Skeletal muscle satellite cell (primary cell): ENCODE measurements at regions not wholly inside any gene's neighbourhood (a gene's known extent, or its start where the extent isn't known, plus 50 kb on each side); places are given as distances from the start of the nearest gene placed in this dataset.

Experiments used
- H3K27me3 ChIP-seq: 2 replicates; pipeline ENCODE4 v1.7.0; 2013; ENCODE audit warnings: low read length; ENCODE audit not compliant: control insufficient read depth, insufficient read depth
- H3K36me3 ChIP-seq: 2 replicates; pipeline ENCODE4 v1.7.0; 2013; ENCODE audit warnings: mild to moderate bottlenecking, control low read depth, low read length; ENCODE audit not compliant: insufficient read depth
- H3K4me1 ChIP-seq: 2 replicates; pipeline ENCODE4 v1.7.0; 2013; ENCODE audit warnings: low read length; ENCODE audit not compliant: control insufficient read depth, insufficient read depth
- H3K4me2 ChIP-seq: 2 replicates; pipeline ENCODE4 v1.7.0; 2013; ENCODE audit warnings: mild to moderate bottlenecking, low read length
- H3K4me3 ChIP-seq: 2 replicates; pipeline ENCODE4 v1.7.0; 2013; ENCODE audit warnings: low read length
- H3K9ac ChIP-seq: 2 replicates; pipeline ENCODE4 v1.7.0; 2013; ENCODE audit warnings: mild to moderate bottlenecking, low read depth, low read length, moderate library complexity
- H3K9me3 ChIP-seq: replicated peaks from 2 replicates; pipeline ENCODE4 v1.7.0; 2013; ENCODE audit warnings: mild to moderate bottlenecking, control low read depth, low read length

DNA sequence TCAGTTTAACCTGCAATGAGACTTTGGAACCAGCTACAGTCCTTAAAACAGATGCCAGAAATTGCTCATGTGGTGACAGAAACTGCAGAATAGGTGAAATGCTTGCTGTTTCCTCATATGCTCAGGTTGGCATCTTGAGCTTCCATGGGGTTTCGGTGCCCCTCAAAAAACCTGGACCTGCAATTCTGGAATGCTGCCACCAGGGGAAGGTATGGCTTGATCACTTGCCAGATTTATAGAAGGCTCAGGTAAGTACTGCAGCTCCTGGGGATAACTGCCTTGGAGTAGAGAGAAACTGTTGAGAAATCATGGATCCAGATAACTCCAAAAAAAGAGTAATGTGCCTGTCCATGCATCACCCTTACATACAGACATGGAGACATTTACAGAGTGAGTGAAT lies 113.0 kb downstream of the CTTN start:
- H3K27me3 ChIP-seq = peaks cover 23% of the 10 kb centered on the region
- H3K4me1 ChIP-seq = no peaks in the 10 kb centered on the region
- H3K9ac ChIP-seq = no peak overlapping the region
- no peaks in the 10 kb centered on the region for H3K36me3 ChIP-seq
- H3K9me3 ChIP-seq = peaks cover 11% of the 10 kb centered on the region
- H3K4me2 ChIP-seq = no peak overlapping the region
- H3K4me3 ChIP-seq = no peak overlapping the region

GRCh38 chr11:70512716-70513115 lies 114.4 kb downstream of the CTTN start:
- H3K9me3 ChIP-seq = peaks cover 11% of the 10 kb centered on the region
- no peak overlapping the region for H3K4me3 ChIP-seq
- no peak overlapping the region for H3K4me2 ChIP-seq
- no peak overlapping the region for H3K9ac ChIP-seq
- no peaks in the 10 kb centered on the region for H3K36me3 ChIP-seq
- H3K27me3 ChIP-seq = peaks cover 21% of the 10 kb centered on the region
- peaks cover 3% of the 10 kb centered on the region for H3K4me1 ChIP-seq

- peaks cover 11% of the 10 kb centered on the region for H3K4me1 ChIP-seq
- H3K36me3 ChIP-seq = no peaks in the 10 kb centered on the region
- no peak overlapping the region for H3K9ac ChIP-seq
- peaks cover 32% of the 10 kb centered on the region for H3K27me3 ChIP-seq
- H3K9me3 ChIP-seq = peaks cover 10% of the 10 kb centered on the region
- H3K4me2 ChIP-seq = no peak overlapping the region
- no peak overlapping the region for H3K4me3 ChIP-seq
Observed at GRCh38 chr11:70517203-70517602, 118.9 kb downstream of the CTTN start.

DNA sequence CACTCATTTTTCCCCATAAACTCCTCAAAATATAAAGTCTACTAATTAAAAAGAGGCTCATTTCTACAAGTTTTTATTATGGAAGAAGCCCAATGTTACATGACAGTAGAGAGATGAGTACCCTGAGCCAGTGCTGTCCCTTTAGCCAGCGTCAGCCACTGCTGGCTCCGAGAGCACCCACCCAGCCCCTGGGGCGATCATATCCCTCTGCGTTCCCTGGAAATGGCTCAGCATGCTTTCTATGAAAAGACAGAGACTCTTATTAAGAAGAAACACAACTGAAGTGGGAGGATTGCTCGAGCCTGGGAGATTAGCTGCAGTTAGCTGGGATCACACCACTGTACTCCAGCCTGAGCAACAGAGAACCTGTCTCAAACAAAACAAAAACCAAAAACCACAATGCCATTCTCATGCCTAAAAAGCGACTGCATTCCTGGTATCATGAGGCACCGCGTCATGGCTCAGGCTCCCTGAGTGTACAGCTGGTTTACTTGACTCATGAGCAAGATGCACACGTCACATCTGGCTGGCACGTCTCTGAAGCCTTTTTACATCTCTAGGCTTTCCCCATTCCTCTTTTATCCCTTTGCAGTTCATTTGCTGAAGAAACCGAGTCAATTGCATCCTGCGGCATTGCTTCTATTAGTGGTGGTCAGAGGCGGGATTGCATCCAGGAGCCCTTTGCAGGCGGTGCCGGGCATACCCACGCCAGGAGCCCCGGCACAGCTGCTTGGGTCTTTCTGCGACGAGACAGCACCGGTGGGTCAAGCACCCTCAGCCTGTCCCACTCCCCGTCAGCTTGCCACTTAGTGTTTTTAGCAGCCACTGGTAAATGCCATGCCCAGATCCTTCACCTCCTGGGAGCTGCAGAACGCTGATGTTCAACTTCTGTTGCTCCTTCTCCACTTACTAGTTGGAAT lies 119.9 kb downstream of the CTTN start:
- Histone ChIP-seq H3K27me3 (peaks cover 32% of the 10 kb centered on the region), H3K4me1 (peaks cover 11% of the 10 kb centered on the region), H3K36me3 (no peaks in the 10 kb centered on the region), H3K9ac (peak overlapping the region; percentile 25), H3K9me3 (no peaks in the 10 kb centered on the region), H3K4me2 (peak overlapping the region; percentile 46), H3K4me3 (peak overlapping the region; percentile 50)

DNA sequence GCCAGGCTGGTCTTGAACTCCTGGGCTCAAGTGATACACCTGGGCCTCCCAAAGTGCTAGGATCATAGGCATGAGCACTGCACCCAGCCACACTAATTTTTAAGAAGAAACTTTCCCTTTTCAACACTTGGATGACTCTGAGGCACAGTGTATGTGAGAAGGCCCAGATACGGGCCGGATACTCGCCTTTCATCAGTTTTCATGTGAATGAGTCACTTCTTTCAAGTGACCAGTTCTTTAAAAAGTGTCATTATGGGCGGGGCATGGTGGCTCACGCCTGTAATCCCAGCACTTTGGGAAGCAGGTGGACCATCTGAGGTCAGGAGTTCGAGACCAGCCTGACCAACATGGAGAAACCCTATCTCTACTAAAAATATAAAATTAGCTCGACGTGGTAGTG lies 120.8 kb downstream of the CTTN start:
- peaks cover 35% of the 10 kb centered on the region for H3K27me3 ChIP-seq
- no peak overlapping the region for H3K4me3 ChIP-seq
- no peak overlapping the region for H3K9ac ChIP-seq
- no peak overlapping the region for H3K4me2 ChIP-seq
- peaks cover 11% of the 10 kb centered on the region for H3K4me1 ChIP-seq
- no peaks in the 10 kb centered on the region for H3K36me3 ChIP-seq
- H3K9me3 ChIP-seq = no peaks in the 10 kb centered on the region

GRCh38 chr11:70521475-70522308 lies 123.4 kb downstream of the CTTN start:
- H3K27me3 ChIP-seq = peaks cover 44% of the 10 kb centered on the region
- H3K4me1 ChIP-seq = peaks cover 11% of the 10 kb centered on the region
- H3K4me3 ChIP-seq = no peak overlapping the region
- H3K4me2 ChIP-seq = no peak overlapping the region
- H3K9me3 ChIP-seq = no peaks in the 10 kb centered on the region
- no peak overlapping the region for H3K9ac ChIP-seq
- H3K36me3 ChIP-seq = no peaks in the 10 kb centered on the region

DNA sequence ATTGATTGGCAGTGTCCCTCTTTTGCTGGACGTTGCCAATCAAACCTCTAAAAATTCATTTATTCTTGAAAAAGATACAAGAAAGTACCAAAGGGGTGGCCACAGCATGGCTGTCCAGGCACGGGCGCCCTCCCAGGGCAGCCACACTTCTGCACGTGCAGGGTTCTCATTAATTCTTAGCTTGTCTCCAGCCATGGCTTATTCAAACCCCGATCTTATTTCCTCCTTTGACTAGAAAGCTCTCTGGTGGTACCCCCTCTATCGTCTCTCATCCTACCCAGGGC lies 123.9 kb downstream of the CTTN start:
- Histone ChIP-seq H3K4me3 (no peak overlapping the region), H3K4me1 (peaks cover 11% of the 10 kb centered on the region), H3K36me3 (no peaks in the 10 kb centered on the region), H3K9me3 (no peaks in the 10 kb centered on the region), H3K9ac (no peak overlapping the region), H3K27me3 (peaks cover 40% of the 10 kb centered on the region), H3K4me2 (no peak overlapping the region)

GRCh38 chr11:70522593-70523311 lies 124.4 kb downstream of the CTTN start:
- Histone ChIP-seq H3K36me3 (no peaks in the 10 kb centered on the region), H3K27me3 (peaks cover 35% of the 10 kb centered on the region), H3K9ac (no peak overlapping the region), H3K4me1 (peaks cover 8% of the 10 kb centered on the region), H3K9me3 (no peaks in the 10 kb centered on the region), H3K4me3 (no peak overlapping the region), H3K4me2 (no peak overlapping the region)

DNA sequence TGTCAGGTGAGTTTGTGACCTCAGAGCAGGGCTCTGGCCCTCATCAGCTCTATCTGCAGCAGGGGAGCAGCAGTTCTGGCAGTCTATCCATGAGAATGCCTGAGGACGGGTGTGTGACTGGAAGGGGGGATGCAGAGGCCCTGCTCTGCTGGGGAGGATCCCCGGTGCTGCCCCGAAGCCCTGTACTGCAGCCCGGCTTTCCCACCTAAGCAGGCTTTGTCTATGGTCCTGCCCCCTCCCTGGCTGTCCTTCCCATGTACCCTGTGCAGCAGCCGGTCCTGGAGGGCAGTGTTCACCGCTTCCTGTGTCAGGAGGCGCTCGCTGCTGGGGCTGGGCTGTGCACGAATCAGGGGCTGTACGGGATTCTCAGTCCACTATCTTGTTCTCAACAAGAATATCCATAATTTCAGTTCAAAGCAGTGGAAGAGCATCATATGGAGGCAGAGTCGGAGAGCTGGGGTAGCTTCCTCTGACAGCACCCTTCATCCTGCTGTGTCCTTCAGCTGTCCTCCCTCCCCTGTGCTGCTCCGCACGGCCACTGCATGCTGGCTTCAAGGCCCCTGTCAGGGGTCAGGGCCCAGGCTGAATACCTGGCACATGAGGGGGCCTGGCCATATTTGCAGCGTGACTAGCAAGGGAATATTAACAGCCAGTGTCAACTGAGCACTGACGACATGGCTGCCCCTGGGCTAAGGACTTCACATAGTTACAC lies 125.2 kb downstream of the CTTN start:
- Histone ChIP-seq H3K9ac (no peak overlapping the region), H3K36me3 (no peaks in the 10 kb centered on the region), H3K4me1 (peaks cover 2% of the 10 kb centered on the region), H3K4me2 (no peak overlapping the region), H3K27me3 (peaks cover 35% of the 10 kb centered on the region), H3K9me3 (no peaks in the 10 kb centered on the region), H3K4me3 (no peak overlapping the region)

GRCh38 chr11:70524096-70524922 lies 126.0 kb downstream of the CTTN start:
- Histone ChIP-seq H3K36me3 (no peaks in the 10 kb centered on the region), H3K4me3 (no peak overlapping the region), H3K4me2 (no peak overlapping the region), H3K9me3 (no peaks in the 10 kb centered on the region), H3K4me1 (no peaks in the 10 kb centered on the region), H3K9ac (no peak overlapping the region), H3K27me3 (peaks cover 35% of the 10 kb centered on the region)
